Uterus (tissue), 2 donors: ENCODE measurements at regions not wholly inside any gene's neighbourhood (a gene's known extent, or its start where the extent isn't known, plus 50 kb on each side); places are given as distances from the start of the nearest gene placed in this dataset.

ENCODE experiments used
- CTCF ChIP-seq, 4 experiments: fragments of 200-600 bp in 2 of 4; fragments of 450-650 bp in 2 of 4; sonication (generic) in 2 of 4; IDR thresholded peaks; one replicate each; pipeline ENCODE4 v1.5.1; 2016 to 2019; ENCODE audit warnings: antibody characterized with exemption in 4 of 4, mild to moderate bottlenecking in 2 of 4, moderate library complexity in 1 of 4
- POLR2A ChIP-seq, 2 donors: fragments of 450-650 bp; IDR thresholded peaks; one replicate each; pipeline ENCODE4 v1.6.1; 2016; ENCODE audit warnings: antibody characterized with exemption in 2 of 2, mild to moderate bottlenecking in 1 of 2, moderate library complexity in 1 of 2

GRCh38 chr1:94306521-94306920, 69.1 kb upstream of the ARHGAP29 start:
- no peak for TF ChIP-seq POLR2A (IDR thresholded peaks at IDR 0.05)
- no peak for TF ChIP-seq CTCF (IDR thresholded peaks at IDR 0.05)
